ENCODE measurements at regions not wholly inside any gene's neighbourhood (a gene's known extent, or its start where the extent isn't known, plus 50 kb on each side); places are given as distances from the start of the nearest gene placed in this dataset.
A peak's percentile ranks its signal among the peaks of the same experiment; 100 is the strongest.

DNA sequence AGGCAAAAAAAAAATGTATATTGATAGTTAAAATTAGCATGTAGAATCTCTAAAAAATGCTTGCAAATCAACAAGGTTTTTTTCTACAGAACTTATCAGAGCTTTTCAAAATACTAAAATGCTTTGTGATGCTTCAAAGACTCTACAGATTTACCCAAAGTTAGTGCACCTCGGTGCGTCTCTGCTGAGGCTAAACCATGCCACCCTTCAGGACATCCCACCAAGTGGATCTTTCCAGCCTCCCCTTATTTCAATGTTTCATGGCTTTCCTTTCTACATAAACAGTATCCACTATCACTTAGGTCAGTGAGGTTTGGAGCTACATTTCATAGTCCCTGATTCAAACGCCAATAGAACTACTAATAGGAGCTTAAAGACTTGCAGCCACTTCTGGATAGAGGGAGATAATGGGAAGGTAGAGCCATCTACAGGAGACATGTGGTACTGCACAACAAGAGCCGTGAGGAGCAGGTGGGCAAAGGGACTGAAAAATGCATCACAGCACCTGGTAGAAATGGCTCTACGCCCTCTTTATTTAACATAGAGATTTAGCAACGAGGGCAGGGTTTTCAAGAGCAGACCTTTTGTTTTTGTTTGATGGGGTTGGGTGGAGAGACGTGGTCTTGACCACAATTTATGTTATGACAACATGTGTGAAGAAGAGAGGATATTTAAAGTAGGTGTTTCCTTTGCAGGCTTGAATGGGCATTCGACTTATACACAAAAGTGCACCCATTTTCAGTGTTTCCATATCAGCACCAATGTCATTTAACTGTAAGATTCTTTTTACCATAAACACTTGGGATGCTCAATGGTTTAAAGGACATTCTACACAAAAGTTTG is 56.1 kb upstream of the SLC35G4 start:
- DNase-seq (ENCODE audit: low spot score) = peak; percentile 57

DNA sequence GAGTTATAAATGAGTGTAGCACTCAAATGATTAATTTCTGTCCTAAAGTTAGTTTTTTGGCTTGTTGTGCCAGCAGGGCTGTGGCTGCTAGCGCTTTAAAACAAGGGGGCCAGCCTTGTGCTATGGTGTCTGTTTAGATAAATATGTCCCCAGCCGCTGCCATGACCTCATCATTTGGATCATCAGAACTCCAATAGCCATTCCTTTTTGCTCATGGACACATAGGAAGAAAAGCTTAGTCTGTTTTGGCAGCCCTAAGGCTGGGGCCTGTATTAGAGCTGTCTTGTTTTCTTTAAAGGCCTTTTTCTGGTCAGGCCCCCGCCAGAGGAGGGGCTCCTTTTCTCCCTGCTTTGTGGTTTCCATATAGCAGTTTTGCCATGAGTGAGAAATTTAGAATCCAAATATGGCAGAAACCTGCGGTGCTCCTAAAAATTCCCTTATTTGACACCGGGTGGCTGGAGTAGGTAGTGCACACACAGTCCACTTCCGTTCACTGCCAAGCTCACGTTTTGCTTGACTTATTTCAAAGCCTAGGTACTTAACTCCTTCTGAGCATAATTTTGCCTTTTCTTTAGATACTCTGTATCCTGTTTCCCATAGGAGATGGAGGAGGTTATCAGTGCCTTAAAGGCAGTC is 60.4 kb upstream of the SLC35G4 start:
- DNase-seq (ENCODE audit: low spot score) = no peak

DNA sequence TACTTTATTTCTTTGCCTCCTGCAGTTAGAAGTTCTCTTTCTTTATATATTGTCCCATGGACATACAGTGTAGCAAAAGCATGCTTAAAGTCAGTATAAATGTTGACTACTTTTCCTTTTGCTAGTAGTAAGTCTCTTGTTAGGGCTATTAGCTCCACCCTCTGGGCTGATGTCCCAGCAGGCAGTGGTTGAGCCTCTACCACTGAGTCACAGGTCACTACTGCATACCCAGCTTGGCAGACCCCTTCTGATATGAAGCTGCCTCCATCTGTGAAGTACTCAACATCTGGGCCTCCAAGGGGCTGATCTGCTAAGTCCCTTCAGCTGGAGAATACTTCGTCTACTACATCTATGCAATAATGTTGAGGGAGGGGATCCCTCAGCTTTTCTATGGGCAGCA is 61.0 kb upstream of the SLC35G4 start:
- DNase-seq (ENCODE audit: low spot score) = no peak

DNA sequence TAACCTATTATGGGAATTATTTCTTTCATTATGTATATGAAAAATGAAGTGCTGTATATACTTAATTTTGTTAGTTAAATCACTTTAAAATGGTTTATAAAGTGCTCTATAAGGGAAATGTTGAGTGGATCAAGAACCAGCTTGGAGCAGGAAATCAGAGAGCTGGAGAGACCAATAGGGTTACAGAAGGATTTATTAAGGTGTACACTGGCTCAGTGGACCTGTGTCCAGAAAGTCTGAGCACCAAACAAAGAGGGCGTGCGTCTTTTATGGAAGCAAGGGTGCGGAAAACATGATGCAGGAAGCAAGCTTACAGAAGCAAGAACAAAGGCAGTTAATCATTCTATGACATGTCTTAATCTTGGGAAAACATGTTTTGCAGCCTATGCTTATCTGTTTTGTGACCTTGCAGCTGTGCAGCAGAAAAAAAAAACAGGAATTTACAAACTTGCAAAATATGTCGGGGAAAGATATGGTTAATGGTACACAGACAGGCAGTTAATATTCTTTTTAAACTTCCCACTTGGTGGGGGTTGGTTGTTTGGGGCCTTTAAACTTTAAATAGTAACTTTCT is 65.2 kb upstream of the SLC35G4 start:
- no peak for DNase-seq (ENCODE audit: low spot score)

DNA sequence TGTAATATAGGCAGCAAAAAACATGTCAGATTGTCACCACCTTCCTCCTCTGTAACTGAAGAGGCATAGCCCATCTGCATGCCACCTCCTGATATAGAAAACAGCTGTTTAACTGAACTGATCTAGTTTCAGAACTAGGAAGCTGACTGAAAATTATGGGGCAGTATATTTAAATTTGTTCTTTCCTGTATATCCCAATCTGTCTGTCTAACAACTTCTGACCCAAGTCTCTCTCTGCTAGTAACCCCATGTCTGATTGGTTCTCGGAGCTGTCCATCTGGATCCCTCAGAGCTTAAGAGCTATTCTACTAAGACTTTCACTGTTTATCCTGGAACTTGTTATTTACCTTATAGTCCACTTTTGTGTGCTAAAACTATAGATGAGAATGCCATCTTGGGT is 68.2 kb upstream of the SLC35G4 start:
- DNase-seq (ENCODE audit: low spot score) = no peak

DNA sequence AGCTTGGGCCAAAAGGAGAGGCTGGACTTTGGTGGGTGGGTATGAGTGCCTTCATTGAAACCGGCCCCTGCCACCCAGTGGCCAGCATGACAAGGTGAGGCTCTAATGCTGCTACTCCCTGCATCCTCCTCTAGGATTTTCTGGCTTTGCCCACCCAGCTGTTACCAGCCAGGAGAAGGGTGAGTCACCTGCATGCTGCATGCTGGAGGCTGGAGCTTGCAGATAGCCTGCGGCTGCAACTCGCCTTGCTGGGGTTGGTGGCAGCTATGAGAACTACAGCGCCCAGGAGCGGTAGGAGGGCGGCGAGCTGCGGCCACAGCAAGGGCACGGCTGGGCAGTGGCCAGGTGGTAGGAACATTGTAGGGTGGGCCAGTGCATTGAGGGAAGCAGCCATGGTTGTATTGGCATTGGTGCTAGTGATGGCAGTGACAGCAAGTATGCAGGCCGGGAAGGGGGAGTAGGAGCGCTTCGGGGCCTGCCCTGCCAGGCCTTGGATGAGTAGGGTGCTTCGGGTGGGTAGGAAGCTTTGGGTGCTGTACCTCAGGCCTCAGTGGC is 75.4 kb upstream of the SLC35G4 start:
- no peak for DNase-seq (ENCODE audit: low spot score)

DNA sequence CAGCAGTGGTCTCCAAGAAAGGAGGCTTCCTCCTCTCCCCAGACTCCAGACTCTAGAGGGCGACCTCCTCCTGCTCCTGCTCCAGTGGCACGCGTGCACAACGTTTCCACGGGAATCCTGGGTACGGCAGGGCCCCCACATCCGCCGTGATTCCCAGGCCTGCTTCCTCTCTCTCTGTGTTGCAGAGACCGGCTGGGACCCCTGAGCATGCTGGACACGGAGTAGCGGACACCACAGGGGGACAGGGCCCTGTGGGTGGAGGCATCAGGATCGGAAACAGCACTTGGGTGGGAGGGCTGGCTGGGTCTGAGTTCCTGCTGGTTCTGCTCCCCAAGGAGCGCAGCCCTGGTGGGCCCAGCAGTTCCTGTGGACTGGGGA is 75.9 kb upstream of the SLC35G4 start:
- no peak for DNase-seq (ENCODE audit: low spot score)

DNA sequence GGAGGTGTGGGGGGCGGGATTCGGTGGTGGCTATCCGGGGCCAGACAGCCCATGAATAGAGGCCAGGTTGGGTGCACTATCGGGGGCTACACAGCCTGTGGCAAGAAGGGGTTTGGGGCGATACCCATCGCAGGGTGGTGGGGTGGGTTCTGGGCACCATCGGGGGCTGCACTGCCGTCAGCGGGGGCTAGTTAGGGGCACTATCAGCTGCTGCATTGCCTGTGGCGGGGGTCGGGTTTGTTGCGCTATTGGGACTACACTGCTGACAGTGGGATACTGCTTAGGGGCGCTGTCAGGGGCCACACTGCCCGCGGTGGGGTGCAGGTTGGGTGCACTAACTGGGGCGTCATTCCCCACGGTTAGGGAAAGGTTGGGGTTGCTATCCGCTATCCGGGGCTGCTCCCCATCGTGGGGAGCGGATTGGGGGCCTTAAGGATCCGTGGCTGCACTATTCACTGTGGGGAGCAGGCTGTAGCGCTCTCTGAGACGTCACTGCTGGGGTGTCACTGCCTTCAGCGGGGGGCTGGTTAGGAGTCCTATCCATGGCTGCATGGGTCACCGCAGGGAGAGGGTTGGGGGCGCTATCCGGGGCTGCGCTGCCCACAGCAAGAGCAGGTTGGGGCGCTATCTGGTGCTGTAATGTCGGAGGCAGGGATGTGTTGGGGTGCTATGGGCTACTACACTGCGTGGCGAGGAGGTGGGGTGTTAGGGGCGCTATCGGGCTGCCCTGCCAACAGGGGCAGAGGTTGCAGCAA is 76.5 kb upstream of the SLC35G4 start:
- no peak for DNase-seq (ENCODE audit: low spot score)

DNA sequence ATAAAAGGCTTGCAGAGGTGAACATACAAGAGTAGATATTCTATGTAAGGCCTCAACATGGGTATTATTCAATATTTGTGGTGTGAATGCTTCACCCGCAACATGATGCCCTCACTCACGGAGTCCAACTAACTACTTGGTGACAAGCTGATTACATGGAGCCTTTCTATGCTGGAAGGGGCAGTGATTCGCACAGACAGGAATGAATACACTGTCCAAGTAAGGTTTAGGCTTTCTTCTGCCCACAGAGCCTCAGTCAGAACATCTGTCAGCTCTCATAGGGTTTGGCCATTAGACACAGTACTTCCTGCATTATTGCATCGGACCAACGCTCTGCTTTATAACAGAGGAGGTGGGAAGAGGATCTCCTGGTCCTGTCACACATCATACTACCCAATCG is 80.3 kb upstream of the SLC35G4 start:
- DNase-seq (ENCODE audit: low spot score) = no peak

DNA sequence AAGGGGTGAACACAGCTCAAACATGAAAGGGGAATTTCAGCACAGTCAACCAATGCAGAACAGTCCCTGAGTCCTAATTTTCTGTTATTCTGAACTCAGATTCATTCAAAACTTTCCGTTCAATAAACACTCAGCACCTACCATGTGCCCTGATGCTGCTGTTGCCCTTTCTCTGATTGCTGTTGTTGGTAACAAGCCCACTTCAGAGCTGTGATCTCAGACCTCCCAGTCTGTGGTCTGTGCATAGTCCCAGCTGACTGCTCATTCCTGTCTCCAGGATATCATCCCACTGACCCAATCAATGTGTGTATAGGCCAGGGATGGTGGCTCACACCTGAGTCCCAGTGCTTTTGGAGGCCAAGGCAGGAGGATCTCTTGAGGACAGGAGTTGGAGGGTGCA is 82.7 kb upstream of the SLC35G4 start:
- DNase-seq (ENCODE audit: low spot score) = no peak

DNA sequence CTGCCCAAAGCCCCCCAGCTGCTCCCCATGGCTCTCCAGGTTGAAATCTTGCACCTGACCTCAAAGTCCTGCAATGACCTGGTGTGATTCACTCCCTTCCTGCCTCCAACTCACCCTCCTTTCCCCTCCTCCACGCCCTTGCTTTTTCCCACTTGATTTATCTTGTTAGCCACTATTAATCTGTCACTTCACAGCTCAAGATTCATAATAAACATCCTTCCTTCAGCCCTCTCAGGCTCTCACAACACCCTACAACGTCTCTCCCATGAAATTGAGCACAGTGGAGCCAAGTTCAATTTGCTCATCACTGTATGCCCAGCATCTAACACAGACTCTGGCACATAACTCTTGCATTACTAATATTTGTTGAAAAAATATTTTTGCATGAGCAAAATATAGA is 85.6 kb upstream of the SLC35G4 start:
- DNase-seq (ENCODE audit: low spot score) = no peak

DNA sequence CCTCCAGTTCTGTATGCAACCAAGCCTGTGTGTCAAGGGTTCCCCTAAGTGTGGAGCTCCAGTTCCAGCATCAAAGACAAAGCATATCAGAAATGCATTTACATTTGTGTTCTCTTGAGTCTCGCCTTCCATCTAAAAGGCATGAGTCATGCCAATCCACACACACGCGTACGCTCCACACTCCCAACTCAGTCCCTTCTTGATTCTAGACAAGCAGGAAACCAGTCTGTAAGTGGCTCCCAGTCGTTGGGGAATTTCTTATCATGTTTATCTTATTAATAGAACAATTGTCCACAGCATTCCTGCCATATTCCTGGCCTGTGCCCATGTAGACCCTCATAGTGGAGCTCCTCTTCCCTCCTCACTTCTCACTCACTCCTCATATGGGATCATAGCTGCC is 86.4 kb upstream of the SLC35G4 start:
- no peak for DNase-seq (ENCODE audit: low spot score)

DNA sequence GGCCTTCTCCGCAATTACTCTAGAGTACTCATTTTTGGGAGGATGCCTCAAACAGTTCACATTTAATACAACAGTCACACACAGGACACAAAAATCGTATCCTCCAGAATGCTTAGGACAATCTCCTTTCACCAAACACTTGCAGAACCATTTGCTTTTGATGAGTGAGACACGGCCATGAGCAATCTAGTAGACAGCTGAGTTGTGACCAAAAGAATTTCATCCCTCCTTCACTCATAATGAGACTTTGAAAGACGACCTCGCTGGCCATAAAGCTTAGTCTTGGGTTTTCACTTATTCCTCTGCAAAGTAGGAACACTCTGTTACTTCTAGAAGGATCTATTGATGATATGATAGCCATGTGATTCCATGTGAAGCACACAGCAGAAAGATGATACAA is 87.5 kb upstream of the SLC35G4 start:
- DNase-seq (ENCODE audit: low spot score) = no peak

DNA sequence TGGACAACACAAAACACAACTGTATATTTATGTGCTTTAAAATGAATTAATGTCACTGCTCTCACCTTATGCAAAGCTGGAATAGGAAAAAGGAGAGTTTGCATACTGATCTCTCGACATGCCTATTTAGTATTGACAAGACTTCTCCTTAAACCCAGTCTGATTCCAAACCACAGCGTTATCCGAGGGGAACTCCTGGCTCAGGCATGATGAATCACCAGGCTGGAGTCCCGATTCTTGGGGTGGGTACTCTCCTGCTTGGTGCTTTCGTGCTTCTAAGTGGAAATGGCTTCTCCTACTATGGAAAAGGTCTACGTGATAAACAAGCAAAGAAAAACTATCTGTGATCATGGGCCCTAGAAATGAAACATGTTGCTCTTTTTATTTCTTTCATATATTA is 88.9 kb upstream of the SLC35G4 start:
- no peak for DNase-seq (ENCODE audit: low spot score)

DNA sequence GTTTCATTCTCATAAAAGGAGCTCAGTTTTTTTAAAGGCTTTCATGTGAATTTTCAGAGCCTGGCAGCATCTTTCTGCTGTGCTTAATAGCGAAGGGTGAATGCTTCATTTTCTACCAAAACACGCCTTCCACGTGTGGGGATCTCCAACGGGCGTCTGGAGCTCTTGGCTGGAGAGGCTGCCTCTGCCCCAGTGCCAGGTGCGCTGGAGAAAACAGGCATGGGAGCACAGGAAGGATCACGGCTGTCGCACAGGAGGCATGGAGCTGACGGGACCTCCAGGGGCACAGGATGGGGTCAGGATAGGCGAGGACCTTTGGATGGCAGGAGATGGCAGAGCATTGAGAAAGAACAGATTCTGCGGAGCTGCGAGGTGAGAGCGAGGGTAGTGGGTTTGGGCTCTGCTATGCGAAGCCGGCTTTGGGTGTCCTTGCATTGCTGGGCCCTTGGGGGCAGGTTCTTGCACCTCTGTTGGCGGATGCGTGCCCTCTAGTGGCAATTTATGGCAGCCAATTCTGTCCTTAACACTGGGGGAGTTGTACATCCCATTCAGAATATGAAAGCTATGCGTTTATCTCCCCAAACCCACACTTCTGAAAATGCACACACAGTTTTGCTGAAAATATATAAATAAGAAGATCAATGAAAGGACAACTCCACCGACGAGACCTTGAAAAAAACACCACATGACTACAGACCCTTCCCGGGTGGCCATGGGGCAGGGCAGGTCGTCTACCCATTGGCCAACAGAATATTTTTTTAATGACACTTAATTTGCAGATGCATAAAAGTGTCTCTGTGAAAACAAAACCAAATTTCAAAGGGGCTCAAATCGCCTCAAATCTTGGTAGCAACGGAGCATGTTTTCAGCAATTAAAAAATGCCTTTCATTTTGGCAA is 90.4 kb upstream of the SLC35G4 start:
- peak; percentile 37 for DNase-seq (ENCODE audit: low spot score)

DNA sequence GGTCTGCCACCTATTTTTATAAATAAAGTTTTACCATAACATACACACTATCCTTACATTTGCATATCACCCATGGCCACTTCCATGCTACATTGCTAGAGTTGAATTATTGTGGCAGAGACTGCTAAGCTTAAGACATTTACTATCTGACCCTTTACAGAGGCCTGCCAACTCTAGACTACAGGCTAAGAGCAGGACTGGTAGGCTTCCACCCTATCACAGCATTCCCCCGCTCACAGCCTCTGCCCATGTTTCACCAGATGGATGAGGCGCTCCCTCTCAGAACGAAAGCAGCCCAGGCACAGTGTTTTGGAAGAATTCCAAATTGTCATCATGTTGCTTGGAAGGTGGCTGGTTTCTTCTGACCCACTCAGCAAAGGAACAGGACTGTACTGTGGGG is 91.7 kb upstream of the SLC35G4 start:
- no peak for DNase-seq (ENCODE audit: low spot score)

DNA sequence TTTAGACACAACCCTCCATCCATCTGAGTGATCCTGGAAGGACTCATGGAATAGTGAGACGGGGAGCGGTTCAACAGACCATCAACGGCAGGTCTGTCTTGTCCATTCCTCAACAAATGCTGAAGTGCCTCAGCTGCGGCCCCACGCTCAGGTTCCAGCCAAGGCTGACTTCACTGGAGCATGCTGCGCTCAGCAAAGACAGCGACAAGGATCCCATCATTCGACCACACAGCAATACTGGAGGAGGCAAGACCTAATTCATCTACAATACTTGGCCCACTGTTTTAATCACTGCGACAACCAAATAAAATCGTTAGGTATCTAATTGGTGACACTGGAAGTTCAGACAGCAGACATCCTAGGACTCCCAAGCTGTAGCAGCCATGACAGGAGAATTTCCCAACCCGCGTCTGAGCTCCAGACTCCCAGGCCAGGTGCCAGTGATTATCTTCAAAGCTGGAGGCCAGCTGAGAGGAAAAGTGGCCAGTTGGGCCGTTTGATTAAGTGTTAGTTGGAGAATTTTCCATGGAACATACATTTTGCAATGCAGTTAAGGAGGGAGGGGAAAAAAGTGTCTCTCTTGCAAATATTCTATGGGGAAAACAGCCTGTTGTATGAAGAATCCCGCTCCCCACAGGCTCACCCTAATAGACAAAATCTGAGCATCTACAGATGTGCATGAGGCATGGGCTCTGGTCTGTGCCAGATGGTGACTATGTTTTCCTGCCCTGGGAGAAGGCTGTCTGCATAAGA is 92.5 kb upstream of the SLC35G4 start:
- DNase-seq (ENCODE audit: low spot score) = no peak

DNA sequence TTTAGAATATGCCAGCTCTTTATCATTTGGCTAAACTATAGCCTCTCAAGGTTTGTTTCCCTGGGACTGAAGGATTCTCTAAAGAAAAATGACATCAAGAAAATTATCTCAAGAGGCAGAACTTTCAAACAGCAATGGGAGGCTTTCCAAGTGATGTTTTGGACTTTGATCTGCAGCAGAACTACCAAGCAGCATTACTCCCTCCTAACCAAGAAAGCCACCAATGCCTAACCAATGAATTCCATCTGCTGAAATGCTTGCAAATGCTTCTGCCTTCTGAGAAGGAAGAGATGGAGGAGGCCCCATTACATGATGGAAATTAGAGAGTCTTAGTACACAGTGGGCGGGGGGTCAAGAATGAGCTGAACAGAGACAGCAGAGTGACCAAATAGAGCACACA is 95.1 kb upstream of the SLC35G4 start:
- DNase-seq (ENCODE audit: low spot score) = no peak

DNA sequence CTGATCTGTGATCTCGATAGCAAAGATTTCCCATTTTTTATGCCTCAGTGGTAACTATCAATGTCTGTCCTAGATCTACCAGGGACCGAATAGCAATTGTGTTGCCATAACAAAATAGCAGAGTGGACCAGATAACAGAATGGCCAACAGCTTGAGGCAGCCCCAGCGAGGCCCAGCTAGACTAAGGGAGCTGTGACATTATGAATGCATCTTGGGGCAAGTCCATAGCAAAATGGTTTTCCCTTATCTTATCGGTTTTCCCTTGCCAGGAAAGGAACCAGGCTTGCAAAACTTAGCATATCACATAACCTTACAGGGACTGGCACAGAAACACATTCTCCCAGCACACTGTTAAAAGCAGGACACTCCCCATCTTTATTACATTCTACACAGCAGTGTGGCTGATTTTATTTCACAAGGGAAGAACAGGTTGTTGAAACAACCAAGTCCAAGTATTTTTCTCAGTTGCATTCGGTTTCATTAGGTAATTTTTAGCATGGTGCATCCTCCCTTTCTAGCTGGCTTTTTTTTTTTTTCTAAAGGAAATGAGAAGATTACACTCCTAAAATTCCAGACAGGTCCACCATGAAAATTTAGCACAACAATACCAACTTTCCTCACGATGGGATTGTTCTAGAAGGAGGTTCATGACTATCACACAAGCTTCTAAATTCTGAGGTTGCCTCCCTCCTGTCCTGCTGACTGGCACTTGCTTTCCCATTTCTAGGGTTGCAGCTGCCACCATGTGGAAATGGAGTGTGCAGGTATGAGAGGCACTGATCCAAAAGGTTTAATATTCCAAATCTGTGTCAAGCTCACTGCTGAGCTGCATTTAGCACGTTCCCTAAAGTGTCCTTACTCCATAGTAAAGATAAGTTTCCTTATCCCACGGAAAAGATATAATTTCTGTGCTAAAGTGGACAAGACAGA is 97.0 kb upstream of the SLC35G4 start:
- DNase-seq (ENCODE audit: low spot score) = no peak

All from LoVo (cell line).